ENCODE measurements at regions not wholly inside any gene's neighbourhood (a gene's known extent, or its start where the extent isn't known, plus 50 kb on each side); places are given as distances from the start of the nearest gene placed in this dataset.

DNA sequence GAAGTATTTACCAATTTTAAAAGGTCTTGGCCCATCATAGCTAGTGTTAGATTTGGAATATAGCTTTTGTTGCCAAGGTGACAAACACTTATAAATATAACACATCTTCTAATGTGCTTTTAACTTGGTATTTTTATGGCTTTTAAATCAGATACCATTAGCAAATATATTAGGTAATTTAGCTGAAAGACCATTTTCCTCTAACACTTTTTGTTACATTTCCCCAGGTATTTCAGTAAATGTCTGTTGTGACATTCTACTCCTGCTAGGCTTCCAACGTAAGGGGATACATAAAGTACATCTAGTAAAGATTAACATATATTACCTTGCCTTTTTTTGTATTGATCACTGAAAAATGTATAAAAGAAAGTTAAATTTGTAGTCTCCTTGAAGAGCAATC, 75.0 kb upstream of the SEM1 start (continued):
- TF ChIP-seq, protein P1, sequence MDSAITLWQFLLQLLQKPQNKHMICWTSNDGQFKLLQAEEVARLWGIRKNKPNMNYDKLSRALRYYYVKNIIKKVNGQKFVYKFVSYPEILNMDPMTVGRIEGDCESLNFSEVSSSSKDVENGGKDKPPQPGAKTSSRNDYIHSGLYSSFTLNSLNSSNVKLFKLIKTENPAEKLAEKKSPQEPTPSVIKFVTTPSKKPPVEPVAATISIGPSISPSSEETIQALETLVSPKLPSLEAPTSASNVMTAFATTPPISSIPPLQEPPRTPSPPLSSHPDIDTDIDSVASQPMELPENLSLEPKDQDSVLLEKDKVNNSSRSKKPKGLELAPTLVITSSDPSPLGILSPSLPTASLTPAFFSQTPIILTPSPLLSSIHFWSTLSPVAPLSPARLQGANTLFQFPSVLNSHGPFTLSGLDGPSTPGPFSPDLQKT (IDR thresholded peaks at IDR 0.05; ENCODE audit: borderline replicate concordance, low read depth, low read length), result no peak
- TF ChIP-seq, protein P2, sequence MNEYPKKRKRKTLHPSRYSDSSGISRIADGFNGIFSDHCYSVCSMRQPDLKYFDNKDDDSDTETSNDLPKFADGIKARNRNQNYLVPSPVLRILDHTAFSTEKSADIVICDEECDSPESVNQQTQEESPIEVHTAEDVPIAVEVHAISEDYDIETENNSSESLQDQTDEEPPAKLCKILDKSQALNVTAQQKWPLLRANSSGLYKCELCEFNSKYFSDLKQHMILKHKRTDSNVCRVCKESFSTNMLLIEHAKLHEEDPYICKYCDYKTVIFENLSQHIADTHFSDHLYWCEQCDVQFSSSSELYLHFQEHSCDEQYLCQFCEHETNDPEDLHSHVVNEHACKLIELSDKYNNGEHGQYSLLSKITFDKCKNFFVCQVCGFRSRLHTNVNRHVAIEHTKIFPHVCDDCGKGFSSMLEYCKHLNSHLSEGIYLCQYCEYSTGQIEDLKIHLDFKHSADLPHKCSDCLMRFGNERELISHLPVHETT (tag by site-specific recombination; IDR thresholded peaks at IDR 0.05), result no peak
- TF ChIP-seq OVOL3 (tag by site-specific recombination; IDR thresholded peaks at IDR 0.05), result no peak
- no peak for TF ChIP-seq SP3 (tag by site-specific recombination; IDR thresholded peaks at IDR 0.05)

DNA sequence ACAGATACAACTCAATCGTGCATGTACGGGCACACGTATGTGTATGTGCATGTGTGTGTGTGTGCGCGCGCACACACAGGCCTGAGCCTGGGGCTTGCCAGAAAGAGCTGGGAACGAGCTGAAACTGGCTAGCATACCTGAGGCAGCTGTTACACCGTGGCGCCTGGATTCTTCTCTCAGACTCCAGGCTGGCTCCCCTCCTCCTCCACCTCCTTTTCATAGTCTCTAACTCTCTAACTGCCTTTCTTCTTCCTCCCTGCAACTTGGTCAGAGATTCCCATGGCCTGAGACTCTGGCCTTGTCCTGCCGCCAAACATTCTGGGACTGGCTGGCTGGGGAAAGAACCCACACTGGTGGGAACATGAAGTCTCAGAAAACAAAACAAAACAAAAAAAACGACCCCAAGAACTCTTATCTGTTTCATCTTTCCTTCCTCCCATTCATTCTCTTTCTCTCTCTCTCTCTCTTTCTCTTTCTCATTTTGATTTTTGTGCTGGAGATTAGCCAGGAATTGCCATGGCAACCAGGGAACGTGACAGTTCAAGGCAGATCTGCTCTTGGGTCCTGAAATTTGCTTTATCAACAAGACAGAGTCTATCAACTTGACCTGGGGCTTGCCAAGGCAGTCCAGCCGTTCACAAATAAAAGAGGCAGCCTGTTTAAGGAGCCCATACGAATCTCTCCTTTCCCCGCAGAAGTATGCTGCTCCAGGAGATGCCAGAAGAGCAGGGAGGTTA, 76.8 kb upstream of the SEM1 start:
- ChIA-PET POLR2A (no interaction called here), CTCF (interaction anchor here (0.6 kb wide), 1 partner anchor 373 kb away, joined by 3 read pairs; no protein-coding TSS in a partner anchor)
- no peaks in the 10 kb centered on the region for H3K9me3 ChIP-seq (ENCODE audit: control insufficient read depth, insufficient read depth, low read depth, low read length)
- H3K36me3 ChIP-seq (ENCODE audit: control insufficient read depth in 2 of 2, insufficient read depth in 1 of 2, low read length in 2 of 2), result no peaks in the 10 kb centered on the region
- no peaks in the 10 kb centered on the region for H3K4me1 ChIP-seq (ENCODE audit: control insufficient read depth, insufficient read depth, low read length)
- TF ChIP-seq ZNF354C (tag by site-specific recombination; IDR thresholded peaks at IDR 0.05; ENCODE audit: borderline replicate concordance, low read depth) (no peak), ZNF335 (tag by site-specific recombination; conservative IDR thresholded peaks at IDR 0.05) (no peak), MYNN (tag by site-specific recombination; IDR thresholded peaks at IDR 0.05; ENCODE audit: borderline replicate concordance) (no peak)
- no peak overlapping the region for H3K4me3 ChIP-seq (ENCODE audit: low read depth, low read length)
- H3K27ac ChIP-seq (ENCODE audit: extremely low read depth, low read depth, low read length), result no peak overlapping the region

DNA sequence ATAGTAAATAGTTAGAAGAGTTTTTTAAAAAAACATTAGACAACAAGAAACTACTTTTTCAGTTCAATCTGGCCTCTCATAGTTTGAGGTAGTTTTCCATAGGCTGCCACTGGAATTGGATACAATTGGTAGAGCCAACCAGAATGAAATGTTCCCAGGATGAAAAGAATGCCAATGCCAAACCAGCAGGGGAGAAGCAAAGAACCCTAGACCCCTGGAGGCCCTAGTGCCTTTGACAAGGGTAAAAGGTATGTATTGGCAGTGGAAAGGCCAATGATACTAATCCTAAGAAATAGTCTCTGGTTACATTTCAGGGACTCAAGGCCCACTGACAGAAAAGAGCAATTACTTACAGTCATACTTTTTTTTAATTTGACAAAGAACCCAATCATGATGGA, 77.4 kb upstream of the SEM1 start:
- Histone ChIP-seq H3K27ac (ENCODE audit: extremely low read depth, low read depth, low read length) (no peak overlapping the region), H3K4me1 (ENCODE audit: control insufficient read depth, insufficient read depth, low read length) (no peaks in the 10 kb centered on the region), H3K36me3 (ENCODE audit: control insufficient read depth in 2 of 2, insufficient read depth in 1 of 2, low read length in 2 of 2) (no peaks in the 10 kb centered on the region), H3K4me3 (ENCODE audit: low read depth, low read length) (no peak overlapping the region), H3K9me3 (ENCODE audit: control insufficient read depth, insufficient read depth, low read depth, low read length) (no peaks in the 10 kb centered on the region)
- CTCF ChIA-PET, result no interaction called here
- TF ChIP-seq ZNF701 (tag by site-specific recombination; IDR thresholded peaks at IDR 0.05) (no peak), ZNF214 (tag by site-specific recombination; IDR thresholded peaks at IDR 0.05; ENCODE audit: borderline replicate concordance) (no peak), ZNF658 (tag by site-specific recombination; IDR thresholded peaks at IDR 0.05) (no peak), ZNF239 (tag by site-specific recombination; IDR thresholded peaks at IDR 0.05) (no peak), ZNF555 (tag by site-specific recombination; conservative IDR thresholded peaks at IDR 0.05) (no peak), ZNF624 (tag by site-specific recombination; IDR thresholded peaks at IDR 0.05) (no peak), ZNF248 (tag by site-specific recombination; IDR thresholded peaks at IDR 0.05) (no peak), ZNF155 (tag by site-specific recombination; IDR thresholded peaks at IDR 0.05) (no peak), ZNF792 (tag by site-specific recombination; IDR thresholded peaks at IDR 0.05) (no peak), ZNF433 (tag by site-specific recombination; IDR thresholded peaks at IDR 0.05; ENCODE audit: low read depth) (no peak), IKZF3 (tag by site-specific recombination; IDR thresholded peaks at IDR 0.05) (no peak), ZNF354C (tag by site-specific recombination; IDR thresholded peaks at IDR 0.05; ENCODE audit: borderline replicate concordance, low read depth) (no peak), ZNF341 (tag by site-specific recombination; IDR thresholded peaks at IDR 0.05; ENCODE audit: low read depth) (no peak), ZNF350 (tag by site-specific recombination; IDR thresholded peaks at IDR 0.05) (no peak)
- TF ChIP-seq, protein P3, sequence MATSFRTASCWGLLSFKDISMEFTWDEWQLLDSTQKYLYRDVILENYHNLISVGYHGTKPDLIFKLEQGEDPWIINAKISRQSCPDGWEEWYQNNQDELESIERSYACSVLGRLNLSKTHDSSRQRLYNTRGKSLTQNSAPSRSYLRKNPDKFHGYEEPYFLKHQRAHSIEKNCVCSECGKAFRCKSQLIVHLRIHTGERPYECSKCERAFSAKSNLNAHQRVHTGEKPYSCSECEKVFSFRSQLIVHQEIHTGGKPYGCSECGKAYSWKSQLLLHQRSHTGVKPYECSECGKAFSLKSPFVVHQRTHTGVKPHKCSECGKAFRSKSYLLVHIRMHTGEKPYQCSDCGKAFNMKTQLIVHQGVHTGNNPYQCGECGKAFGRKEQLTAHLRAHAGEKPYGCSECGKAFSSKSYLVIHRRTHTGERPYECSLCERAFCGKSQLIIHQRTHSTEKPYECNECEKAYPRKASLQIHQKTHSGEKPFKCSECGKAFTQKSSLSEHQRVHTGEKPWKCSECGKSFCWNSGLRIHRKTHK (tag by site-specific recombination; IDR thresholded peaks at IDR 0.05), result no peak
- TF ChIP-seq, protein P4, sequence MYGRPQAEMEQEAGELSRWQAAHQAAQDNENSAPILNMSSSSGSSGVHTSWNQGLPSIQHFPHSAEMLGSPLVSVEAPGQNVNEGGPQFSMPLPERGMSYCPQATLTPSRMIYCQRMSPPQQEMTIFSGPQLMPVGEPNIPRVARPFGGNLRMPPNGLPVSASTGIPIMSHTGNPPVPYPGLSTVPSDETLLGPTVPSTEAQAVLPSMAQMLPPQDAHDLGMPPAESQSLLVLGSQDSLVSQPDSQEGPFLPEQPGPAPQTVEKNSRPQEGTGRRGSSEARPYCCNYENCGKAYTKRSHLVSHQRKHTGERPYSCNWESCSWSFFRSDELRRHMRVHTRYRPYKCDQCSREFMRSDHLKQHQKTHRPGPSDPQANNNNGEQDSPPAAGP (tag by site-specific recombination; IDR thresholded peaks at IDR 0.05), result no peak
- TF ChIP-seq, protein P5, sequence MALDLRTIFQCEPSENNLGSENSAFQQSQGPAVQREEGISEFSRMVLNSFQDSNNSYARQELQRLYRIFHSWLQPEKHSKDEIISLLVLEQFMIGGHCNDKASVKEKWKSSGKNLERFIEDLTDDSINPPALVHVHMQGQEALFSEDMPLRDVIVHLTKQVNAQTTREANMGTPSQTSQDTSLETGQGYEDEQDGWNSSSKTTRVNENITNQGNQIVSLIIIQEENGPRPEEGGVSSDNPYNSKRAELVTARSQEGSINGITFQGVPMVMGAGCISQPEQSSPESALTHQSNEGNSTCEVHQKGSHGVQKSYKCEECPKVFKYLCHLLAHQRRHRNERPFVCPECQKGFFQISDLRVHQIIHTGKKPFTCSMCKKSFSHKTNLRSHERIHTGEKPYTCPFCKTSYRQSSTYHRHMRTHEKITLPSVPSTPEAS (tag by site-specific recombination; IDR thresholded peaks at IDR 0.05), result no peak
- POLR2A ChIA-PET, result no interaction called here
